Activated CD8-positive, alpha-beta T cell treated with anti-CD3 and anti-CD28 coated beads, Interleukin-2, amount 10 ng/mL, durations not matched to agents 7 days and 5 days (primary cell): ENCODE measurements at regions not wholly inside any gene's neighbourhood (a gene's known extent, or its start where the extent isn't known, plus 50 kb on each side); places are given as distances from the start of the nearest gene placed in this dataset.
"Not testable (repeated sequence)": the region's sequence is repeated elsewhere in the genome, so short reads cannot be mapped to it uniquely, and the experiment has no call there.

Experiments used
- ATAC-seq: fragments of 150-1000 bp; cut with Tn5 transposase; one replicate; pipeline ENCODE4 v1.10.0; 2021; ENCODE audit warnings: moderate library complexity
- CTCF ChIA-PET: fragments of 350-600 bp; sonication (Branson Sonifier 250); formaldehyde crosslinking; loops from one replicate; lab custom pipeline; 2021; ENCODE audit warnings: antibody characterized with exemption; lab: Charles Lee
- POLR2A ChIA-PET: fragments of 350-600 bp; sonication (Branson Sonifier 250); formaldehyde crosslinking; loops from one replicate; lab custom pipeline; 2021; ENCODE audit warnings: antibody characterized with exemption; lab: Charles Lee
- DNase-seq: peaks from one replicate; pipeline ENCODE4 v3.0.0-alpha.2; 2020
- H3K27ac Mint-ChIP-seq: one replicate; pipeline ENCODE4 v1.8.0; 2021; ENCODE audit warnings: mild to moderate bottlenecking, mixed read lengths
- H3K27me3 Mint-ChIP-seq: one replicate; pipeline ENCODE4 v1.8.0; 2021; ENCODE audit warnings: low read depth, mixed read lengths
- H3K36me3 Mint-ChIP-seq: one replicate; pipeline ENCODE4 v1.8.0; 2021; ENCODE audit warnings: low read depth, mixed read lengths
- H3K4me1 Mint-ChIP-seq: one replicate; pipeline ENCODE4 v1.8.0; 2021; ENCODE audit warnings: low read depth, mixed read lengths
- H3K4me3 Mint-ChIP-seq: one replicate; pipeline ENCODE4 v1.8.0; 2021; ENCODE audit warnings: mild to moderate bottlenecking, mixed read lengths
- H3K9me3 Mint-ChIP-seq: one replicate; pipeline ENCODE4 v1.8.0; 2022; ENCODE audit warnings: mixed read lengths; ENCODE audit not compliant: insufficient read depth

DNA sequence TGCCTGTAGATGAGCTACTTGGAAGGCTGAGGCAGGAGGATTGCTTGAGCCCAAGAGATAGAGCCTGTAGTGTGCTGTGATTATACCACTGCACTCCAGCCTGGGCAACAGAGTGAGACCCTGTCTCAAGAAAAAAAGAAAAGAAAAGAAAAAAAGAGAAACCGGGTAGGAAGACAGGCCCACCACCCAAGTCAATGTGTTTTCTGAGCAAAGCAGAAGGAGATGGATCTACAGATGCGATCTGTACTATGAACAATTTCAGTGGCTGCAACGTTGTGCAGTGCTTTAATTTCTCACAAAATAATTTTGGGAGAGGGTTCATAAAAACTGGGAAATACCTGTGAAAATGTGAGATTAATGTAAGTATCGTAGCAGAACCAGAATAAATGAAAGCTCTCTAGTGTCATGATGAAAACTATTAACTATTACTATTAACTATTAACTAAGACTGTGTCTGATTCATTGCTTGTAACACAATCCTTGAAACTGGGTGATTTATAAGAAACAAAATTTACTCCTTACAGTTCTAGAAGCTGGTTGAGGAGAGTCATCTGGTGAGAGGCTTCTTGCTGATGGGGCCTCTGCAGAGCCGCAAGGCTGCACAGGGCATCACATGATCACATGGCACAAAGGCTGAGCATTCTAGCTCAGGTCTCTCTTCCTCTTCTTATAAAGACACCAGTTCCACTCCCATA is 233.1 kb upstream of the ZNF217 start:
- Mint-ChIP-seq H3K27me3 (no peaks in the 10 kb centered on the region), H3K9me3 (no peaks in the 10 kb centered on the region), H3K4me1 (peaks cover 58% of the 10 kb centered on the region), H3K4me3 (no peak overlapping the region), H3K36me3 (peaks cover 3% of the 10 kb centered on the region), H3K27ac (no peak overlapping the region)
- no peak for DNase-seq
- ChIA-PET CTCF (interaction anchor here (0.9 to 1.4 kb wide), 2 partner anchors 70 to 76 kb away, joined by 3 read pairs; no protein-coding TSS in a partner anchor), POLR2A (interaction anchor here (1.0 kb wide), 1 partner anchor 30 kb away, joined by 3 read pairs; no protein-coding TSS in a partner anchor)
- no peak for ATAC-seq

DNA sequence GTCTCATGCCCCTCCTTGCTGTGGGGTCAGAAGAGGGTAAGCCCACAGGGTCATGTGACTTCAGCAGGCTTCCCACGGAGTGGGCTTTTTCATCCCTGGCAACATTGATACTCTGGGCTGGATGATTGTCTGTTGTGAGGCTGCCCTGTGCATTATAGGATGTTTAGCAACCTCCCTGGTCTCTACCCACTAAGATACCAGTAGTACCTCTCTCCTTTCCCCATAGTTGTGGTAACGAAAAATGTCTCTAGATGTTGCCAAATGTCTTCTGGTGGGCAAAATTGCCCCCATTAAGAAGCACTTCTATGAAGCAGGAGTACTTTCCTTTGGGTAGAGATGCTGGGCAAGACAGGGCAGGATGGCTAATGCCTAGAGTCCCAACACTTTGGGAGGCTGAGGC is 232.5 kb upstream of the ZNF217 start:
- Mint-ChIP-seq H3K9me3 (no peaks in the 10 kb centered on the region), H3K4me1 (peaks cover 55% of the 10 kb centered on the region), H3K27me3 (no peaks in the 10 kb centered on the region), H3K4me3 (no peak overlapping the region), H3K27ac (no peak overlapping the region), H3K36me3 (peaks cover 4% of the 10 kb centered on the region)
- DNase-seq, result no peak
- ChIA-PET POLR2A (no interaction called here), CTCF (no interaction called here)
- ATAC-seq, result no peak

GRCh38 chr20:53825282-53825681 is 231.6 kb upstream of the ZNF217 start:
- H3K27ac Mint-ChIP-seq, result no peak overlapping the region
- ATAC-seq (no peak), DNase-seq (no peak)
- H3K4me3 Mint-ChIP-seq, result no peak overlapping the region
- no peaks in the 10 kb centered on the region for H3K9me3 Mint-ChIP-seq
- peaks cover 4% of the 10 kb centered on the region for H3K36me3 Mint-ChIP-seq
- CTCF ChIA-PET, result no interaction called here
- POLR2A ChIA-PET, result no interaction called here
- H3K4me1 Mint-ChIP-seq, result peaks cover 48% of the 10 kb centered on the region
- H3K27me3 Mint-ChIP-seq, result no peaks in the 10 kb centered on the region

DNA sequence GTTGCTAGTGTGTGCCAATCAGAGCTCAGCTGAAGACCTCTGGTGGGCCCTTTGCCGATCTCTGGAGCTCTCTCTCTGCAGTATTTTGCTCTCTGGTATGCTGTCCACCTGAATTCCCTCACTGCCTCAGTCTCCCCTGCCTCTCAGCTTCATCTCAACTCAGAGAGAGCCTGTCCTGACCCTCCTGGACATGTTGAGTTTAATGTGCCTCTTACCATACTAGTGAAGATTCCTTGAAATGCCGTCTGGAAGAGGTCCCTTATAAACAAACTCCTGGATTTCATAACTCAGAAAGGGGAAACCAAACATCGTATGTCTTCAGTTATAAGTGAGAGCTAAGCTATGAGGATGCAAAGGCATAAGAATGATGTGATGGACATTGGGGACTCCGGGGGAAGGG is 231.1 kb upstream of the ZNF217 start:
- POLR2A ChIA-PET, result interaction anchor here (1.2 kb wide), 1 partner anchor 70 kb away, joined by 3 read pairs; no protein-coding TSS in a partner anchor
- Mint-ChIP-seq H3K36me3 (peaks cover 4% of the 10 kb centered on the region), H3K9me3 (no peaks in the 10 kb centered on the region), H3K27me3 (no peaks in the 10 kb centered on the region), H3K4me1 (peaks cover 42% of the 10 kb centered on the region), H3K4me3 (no peak overlapping the region), H3K27ac (no peak overlapping the region)
- no peak for ATAC-seq
- DNase-seq, result no peak
- CTCF ChIA-PET, result interaction anchor here (0.9 to 2.2 kb wide), 2 partner anchors 91 to 115 kb away, joined by 5 read pairs; no protein-coding TSS in a partner anchor

DNA sequence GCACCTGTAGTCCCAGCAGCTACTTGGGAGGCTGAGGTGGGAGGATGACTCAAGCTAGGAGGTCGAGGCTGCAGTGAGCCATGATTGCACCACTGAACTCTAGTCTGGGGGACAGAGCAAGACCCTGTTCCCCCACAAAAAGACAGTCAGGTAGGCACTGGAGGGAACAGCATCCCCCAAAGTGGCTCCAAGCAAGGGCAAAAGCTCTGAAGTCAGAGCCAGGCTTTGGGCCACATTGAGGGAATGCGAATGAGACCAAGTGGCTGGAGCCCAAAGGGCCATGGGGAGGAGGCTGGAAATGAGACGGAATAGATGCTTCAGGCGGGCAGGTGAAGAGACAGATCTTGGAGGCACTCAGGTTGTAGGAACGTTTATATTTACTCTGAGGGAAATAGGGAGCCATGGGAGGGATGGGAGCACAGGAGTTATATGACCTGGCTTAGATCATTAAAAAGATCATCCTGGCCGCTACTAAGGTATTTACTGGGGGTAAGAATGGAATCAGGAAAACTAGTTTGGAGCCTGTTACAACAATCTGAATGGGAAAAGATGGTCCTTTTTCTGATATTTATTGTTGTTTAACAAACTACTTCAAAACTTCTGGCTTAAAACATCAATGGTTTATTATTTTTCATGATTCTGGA is 229.6 kb upstream of the ZNF217 start:
- Mint-ChIP-seq H3K27ac (no peak overlapping the region), H3K9me3 (no peaks in the 10 kb centered on the region), H3K36me3 (peaks cover 8% of the 10 kb centered on the region), H3K4me1 (peaks cover 28% of the 10 kb centered on the region), H3K4me3 (no peak overlapping the region), H3K27me3 (no peaks in the 10 kb centered on the region)
- ATAC-seq (no peak), DNase-seq (no peak)
- POLR2A ChIA-PET, result no interaction called here
- CTCF ChIA-PET, result interaction anchor here (2.2 kb wide), 1 partner anchor 117 kb away, joined by 5 read pairs; no protein-coding TSS in a partner anchor

- H3K4me3 Mint-ChIP-seq, result no peak overlapping the region
- H3K36me3 Mint-ChIP-seq, result peaks cover 10% of the 10 kb centered on the region
- H3K27ac Mint-ChIP-seq, result no peak overlapping the region
- H3K27me3 Mint-ChIP-seq, result no peaks in the 10 kb centered on the region
- ATAC-seq (no peak), DNase-seq (no peak)
- ChIA-PET CTCF (interaction anchor here (2.2 kb wide), 1 partner anchor 117 kb away, joined by 5 read pairs; no protein-coding TSS in a partner anchor), POLR2A (no interaction called here)
- H3K4me1 Mint-ChIP-seq, result peaks cover 28% of the 10 kb centered on the region
- H3K9me3 Mint-ChIP-seq, result no peaks in the 10 kb centered on the region
Measured at GRCh38 chr20:53822534-53822933, 228.9 kb upstream of the ZNF217 start.

- peaks cover 10% of the 10 kb centered on the region for H3K36me3 Mint-ChIP-seq
- H3K27ac Mint-ChIP-seq, result no peak overlapping the region
- DNase-seq, result no peak
- no peak for ATAC-seq
- H3K9me3 Mint-ChIP-seq, result peaks cover 4% of the 10 kb centered on the region
- no peak overlapping the region for H3K4me3 Mint-ChIP-seq
- ChIA-PET POLR2A (no interaction called here), CTCF (no interaction called here)
- peaks cover 26% of the 10 kb centered on the region for H3K4me1 Mint-ChIP-seq
- H3K27me3 Mint-ChIP-seq, result no peaks in the 10 kb centered on the region
Measured at GRCh38 chr20:53819973-53820451, 226.4 kb upstream of the ZNF217 start.

- no peaks in the 10 kb centered on the region for H3K27me3 Mint-ChIP-seq
- H3K36me3 Mint-ChIP-seq, result peaks cover 10% of the 10 kb centered on the region
- ChIA-PET CTCF (interaction anchor here (1.0 kb wide), 1 partner anchor 9 kb away, joined by 3 read pairs; no protein-coding TSS in a partner anchor), POLR2A (no interaction called here)
- ATAC-seq, result no peak
- H3K9me3 Mint-ChIP-seq, result peaks cover 4% of the 10 kb centered on the region
- peaks cover 37% of the 10 kb centered on the region for H3K4me1 Mint-ChIP-seq
- no peak overlapping the region for H3K27ac Mint-ChIP-seq
- H3K4me3 Mint-ChIP-seq, result no peak overlapping the region
- DNase-seq, result no peak
Measured at GRCh38 chr20:53818457-53819177, 225.0 kb upstream of the ZNF217 start.

- H3K27ac Mint-ChIP-seq, H3K4me3 Mint-ChIP-seq, H3K36me3 Mint-ChIP-seq, POLR2A ChIA-PET, DNase-seq, ATAC-seq, H3K27me3 Mint-ChIP-seq, H3K9me3 Mint-ChIP-seq: not testable (repeated sequence)
- CTCF ChIA-PET, result interaction anchor here (1.1 kb wide), 1 partner anchor 98 kb away, joined by 3 read pairs; no protein-coding TSS in a partner anchor
- peaks cover 37% of the 10 kb centered on the region for H3K4me1 Mint-ChIP-seq
Measured at GRCh38 chr20:53817513-53817912, 223.9 kb upstream of the ZNF217 start.

- Mint-ChIP-seq H3K27me3 (no peaks in the 10 kb centered on the region), H3K4me3 (no peak overlapping the region), H3K36me3 (peaks cover 7% of the 10 kb centered on the region), H3K4me1 (peaks cover 37% of the 10 kb centered on the region), H3K27ac (no peak overlapping the region), H3K9me3 (peaks cover 4% of the 10 kb centered on the region)
- ATAC-seq (no peak), DNase-seq (no peak)
- ChIA-PET CTCF (interaction anchor here (1.1 to 1.4 kb wide), 2 partner anchors 12 to 98 kb away, joined by 3 to 4 read pairs; no protein-coding TSS in a partner anchor), POLR2A (no interaction called here)
Measured at GRCh38 chr20:53816872-53817398, 223.3 kb upstream of the ZNF217 start.

- DNase-seq (no peak), ATAC-seq (no peak)
- ChIA-PET POLR2A (interaction anchor here (0.9 kb wide), 1 partner anchor 50 kb away, joined by 3 read pairs; no protein-coding TSS in a partner anchor), CTCF (interaction anchor here (0.8 to 1.6 kb wide), 2 partner anchors 97 to 124 kb away, joined by 3 to 4 read pairs; no protein-coding TSS in a partner anchor)
- Mint-ChIP-seq H3K9me3 (peaks cover 4% of the 10 kb centered on the region), H3K27me3 (no peaks in the 10 kb centered on the region), H3K36me3 (peaks cover 6% of the 10 kb centered on the region), H3K27ac (no peak overlapping the region), H3K4me3 (no peak overlapping the region), H3K4me1 (peaks cover 37% of the 10 kb centered on the region)
Measured at GRCh38 chr20:53815509-53815908, 221.9 kb upstream of the ZNF217 start.
